ENCODE measurements at regions not wholly inside any gene's neighbourhood (a gene's known extent, or its start where the extent isn't known, plus 50 kb on each side); places are given as distances from the start of the nearest gene placed in this dataset.

DNA sequence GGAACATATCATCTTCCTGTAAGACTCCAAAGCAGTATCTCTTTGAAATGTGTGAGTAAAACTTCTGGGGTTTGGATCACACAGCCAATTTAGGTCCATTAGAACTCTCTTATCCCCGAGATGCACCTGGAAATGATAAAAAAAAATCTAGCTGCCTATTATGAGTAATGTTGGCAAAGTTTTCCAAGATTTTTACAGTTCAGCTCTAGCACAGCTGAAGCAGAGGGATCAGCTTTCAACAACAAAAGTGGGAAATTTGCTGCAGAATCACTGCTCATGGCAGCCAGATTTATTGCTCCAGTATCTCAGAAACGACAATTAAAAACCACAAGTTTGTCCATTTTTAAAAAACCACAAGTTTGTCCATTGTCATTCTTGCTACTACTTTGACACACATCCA lies 292.2 kb downstream of the IRX2 start:
- Histone ChIP-seq H3K4me1 (no peaks in the 10 kb centered on the region), H3K4me3 (no peak overlapping the region), H3K27me3 (no peaks in the 10 kb centered on the region), H3K27ac (no peak overlapping the region), H3K36me3 (no peaks in the 10 kb centered on the region), H3K9me3 (no peaks in the 10 kb centered on the region)
- FAIRE-seq (no peak), ATAC-seq (no peak), DNase-seq (no peak)
- intact Hi-C loops (cut with DNase I) = no loop called here
- WGBS, 2 donors = 22 to 23% methylated on average over 2 of the region's 2 CpGs
- TF ChIP-seq, protein P1, sequence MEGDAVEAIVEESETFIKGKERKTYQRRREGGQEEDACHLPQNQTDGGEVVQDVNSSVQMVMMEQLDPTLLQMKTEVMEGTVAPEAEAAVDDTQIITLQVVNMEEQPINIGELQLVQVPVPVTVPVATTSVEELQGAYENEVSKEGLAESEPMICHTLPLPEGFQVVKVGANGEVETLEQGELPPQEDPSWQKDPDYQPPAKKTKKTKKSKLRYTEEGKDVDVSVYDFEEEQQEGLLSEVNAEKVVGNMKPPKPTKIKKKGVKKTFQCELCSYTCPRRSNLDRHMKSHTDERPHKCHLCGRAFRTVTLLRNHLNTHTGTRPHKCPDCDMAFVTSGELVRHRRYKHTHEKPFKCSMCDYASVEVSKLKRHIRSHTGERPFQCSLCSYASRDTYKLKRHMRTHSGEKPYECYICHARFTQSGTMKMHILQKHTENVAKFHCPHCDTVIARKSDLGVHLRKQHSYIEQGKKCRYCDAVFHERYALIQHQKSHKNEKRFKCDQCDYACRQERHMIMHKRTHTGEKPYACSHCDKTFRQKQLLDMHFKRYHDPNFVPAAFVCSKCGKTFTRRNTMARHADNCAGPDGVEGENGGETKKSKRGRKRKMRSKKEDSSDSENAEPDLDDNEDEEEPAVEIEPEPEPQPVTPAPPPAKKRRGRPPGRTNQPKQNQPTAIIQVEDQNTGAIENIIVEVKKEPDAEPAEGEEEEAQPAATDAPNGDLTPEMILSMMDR (IDR thresholded peaks at IDR 0.05) = no peak

DNA sequence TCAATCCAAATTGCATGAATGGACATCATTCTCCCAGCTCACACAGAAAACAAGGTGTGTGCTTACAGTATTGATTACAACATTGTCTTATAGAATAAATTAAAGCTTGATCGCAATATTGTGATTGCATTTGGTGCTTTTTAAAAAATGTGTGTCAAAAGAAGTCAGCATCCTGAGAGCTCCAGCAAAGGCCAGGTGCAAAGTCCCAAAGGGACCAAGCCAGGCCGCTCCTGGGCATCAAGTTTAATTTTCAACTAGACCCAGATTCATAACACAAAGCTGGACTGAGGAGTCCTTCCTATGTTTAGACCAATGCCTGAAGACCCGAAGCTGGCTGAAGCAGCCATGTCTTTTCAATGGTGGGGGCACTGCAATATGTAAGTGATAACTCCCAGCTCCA lies 295.6 kb downstream of the IRX2 start:
- no peak overlapping the region for H3K27ac ChIP-seq
- 58 to 63% methylated on average over 3 of the region's 3 CpGs for WGBS, 2 donors
- TF ChIP-seq, protein P1 (IDR thresholded peaks at IDR 0.05) = no peak
- DNase-seq (no peak), ATAC-seq (no peak), FAIRE-seq (no peak)
- no peaks in the 10 kb centered on the region for H3K27me3 ChIP-seq
- intact Hi-C loops (cut with DNase I) = no loop called here
- no peaks in the 10 kb centered on the region for H3K4me1 ChIP-seq
- H3K4me3 ChIP-seq = no peak overlapping the region
- H3K36me3 ChIP-seq = no peaks in the 10 kb centered on the region
- H3K9me3 ChIP-seq = no peaks in the 10 kb centered on the region

DNA sequence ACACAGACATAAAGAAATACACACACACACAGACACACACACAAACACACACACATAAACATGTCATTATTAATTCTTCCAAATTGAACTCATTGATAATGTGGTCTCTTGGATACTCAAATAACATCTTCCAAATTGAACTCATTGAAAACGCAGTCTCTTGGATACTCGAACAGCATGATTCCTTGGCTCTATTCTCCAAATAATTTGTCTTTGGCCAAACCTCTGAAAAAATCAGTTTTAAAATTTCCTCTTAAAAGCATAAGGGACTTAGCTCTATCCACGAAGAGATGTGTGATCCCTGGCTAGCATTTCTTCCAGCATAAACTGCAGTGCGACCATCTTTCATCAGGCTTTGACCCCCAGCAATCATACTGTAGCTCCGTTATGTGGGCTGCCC lies 296.6 kb downstream of the IRX2 start:
- DNase-seq (no peak), FAIRE-seq (no peak), ATAC-seq (no peak)
- H3K9me3 ChIP-seq = no peaks in the 10 kb centered on the region
- H3K27me3 ChIP-seq = no peaks in the 10 kb centered on the region
- intact Hi-C loops (cut with DNase I) = no loop called here
- TF ChIP-seq, protein P1 (IDR thresholded peaks at IDR 0.05) = no peak
- no peaks in the 10 kb centered on the region for H3K36me3 ChIP-seq
- H3K4me1 ChIP-seq = no peaks in the 10 kb centered on the region
- no peak overlapping the region for H3K4me3 ChIP-seq
- WGBS, 2 donors = 66 to 73% methylated on average over 5 of the region's 5 CpGs
- H3K27ac ChIP-seq = no peak overlapping the region

DNA sequence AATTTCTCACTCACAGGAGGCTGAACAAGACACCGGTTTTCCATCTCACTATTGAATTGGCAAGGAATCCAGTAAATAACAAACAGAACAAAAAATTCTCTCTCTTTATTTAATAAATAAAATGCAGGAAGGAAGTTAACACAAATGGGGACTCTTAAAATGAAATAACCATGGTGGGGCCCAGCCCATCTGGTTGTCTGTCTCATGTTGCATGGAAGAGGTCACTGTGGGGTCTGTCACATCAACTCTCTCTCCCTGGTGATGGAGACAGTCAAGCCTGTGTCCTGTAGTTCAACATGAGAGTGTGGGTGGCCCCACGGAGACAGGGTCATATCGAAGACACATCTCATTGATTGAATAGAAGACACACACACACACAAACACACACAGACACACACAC lies 297.7 kb downstream of the IRX2 start:
- Histone ChIP-seq H3K27me3 (no peaks in the 10 kb centered on the region), H3K9me3 (no peaks in the 10 kb centered on the region), H3K36me3 (no peaks in the 10 kb centered on the region), H3K4me3 (no peak overlapping the region), H3K27ac (no peak overlapping the region), H3K4me1 (no peaks in the 10 kb centered on the region)
- 72 to 78% methylated on average over 3 of the region's 3 CpGs for WGBS, 2 donors
- intact Hi-C loops (cut with DNase I) = no loop called here
- ATAC-seq (no peak), DNase-seq (no peak), FAIRE-seq (no peak)
- TF ChIP-seq, protein P1 (IDR thresholded peaks at IDR 0.05) = no peak

DNA sequence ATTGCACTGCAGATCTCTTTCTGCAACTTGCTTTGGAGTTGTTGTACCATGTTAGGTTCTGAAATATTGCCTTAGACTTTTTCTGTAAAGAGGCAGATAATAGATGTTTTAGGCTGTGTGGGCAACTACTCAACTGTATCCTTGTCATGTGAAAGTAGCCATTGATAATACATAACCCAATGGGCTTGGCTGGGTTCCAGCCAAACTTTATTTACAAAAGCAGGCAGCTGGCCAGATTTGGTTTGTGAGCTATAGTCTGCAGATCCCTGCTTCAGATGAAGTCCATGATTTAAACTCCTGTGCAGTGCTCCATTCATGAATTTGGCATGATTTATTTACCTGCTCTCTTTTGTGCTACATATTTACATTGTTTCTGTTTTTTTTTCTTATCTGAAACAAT lies 300.4 kb downstream of the IRX2 start:
- no peaks in the 10 kb centered on the region for H3K36me3 ChIP-seq
- TF ChIP-seq, protein P1 (IDR thresholded peaks at IDR 0.05) = no peak
- no peaks in the 10 kb centered on the region for H3K4me1 ChIP-seq
- H3K27ac ChIP-seq = no peak overlapping the region
- intact Hi-C loops (cut with DNase I) = no loop called here
- no peaks in the 10 kb centered on the region for H3K9me3 ChIP-seq
- H3K4me3 ChIP-seq = no peak overlapping the region
- H3K27me3 ChIP-seq = no peaks in the 10 kb centered on the region
- no peak for DNase-seq
- no peak for FAIRE-seq
- no peak for ATAC-seq
